ENCODE measurements at regions not wholly inside any gene's neighbourhood (a gene's known extent, or its start where the extent isn't known, plus 50 kb on each side); places are given as distances from the start of the nearest gene placed in this dataset.
"Not testable (repeated sequence)": the region's sequence is repeated elsewhere in the genome, so short reads cannot be mapped to it uniquely, and the experiment has no call there.

DNA sequence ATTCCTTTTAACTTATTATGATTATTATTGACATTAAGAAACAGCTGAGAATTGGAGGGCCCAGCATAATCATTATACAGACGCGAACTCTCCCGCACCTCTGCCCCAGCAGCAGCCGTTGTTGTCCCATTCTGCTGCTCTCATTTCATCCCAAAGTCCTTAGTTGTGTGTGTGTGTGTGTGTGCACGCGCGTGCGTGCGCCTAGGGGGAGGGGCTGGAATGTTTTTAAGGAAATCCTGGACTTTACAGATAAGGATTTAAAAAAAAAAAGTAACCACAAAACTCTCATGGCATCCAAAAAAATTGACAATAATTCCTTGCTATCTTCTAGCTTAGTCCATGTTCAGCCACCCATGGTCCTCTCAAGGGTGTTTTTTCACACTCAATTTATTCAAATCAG is 134.2 kb downstream of the WNT7A start:
- H3K27me3 ChIP-seq, result peaks cover 0 to 12% (median 0%) of the 10 kb centered on the region in 3 donors
- no peak overlapping the region for H3K4me3 ChIP-seq
- H3K9me3 ChIP-seq, result peaks cover 0 to 5% (median 0%) of the 10 kb centered on the region in 4 donors
- no peaks in the 10 kb centered on the region for H3K4me1 ChIP-seq
- H3K36me3 ChIP-seq, result no peaks in the 10 kb centered on the region
- intact Hi-C loops (cut with DNase I), result no loop called here
- no peak for DNase-seq
- H3K27ac ChIP-seq, result no peak overlapping the region
- TF ChIP-seq, protein P1, sequence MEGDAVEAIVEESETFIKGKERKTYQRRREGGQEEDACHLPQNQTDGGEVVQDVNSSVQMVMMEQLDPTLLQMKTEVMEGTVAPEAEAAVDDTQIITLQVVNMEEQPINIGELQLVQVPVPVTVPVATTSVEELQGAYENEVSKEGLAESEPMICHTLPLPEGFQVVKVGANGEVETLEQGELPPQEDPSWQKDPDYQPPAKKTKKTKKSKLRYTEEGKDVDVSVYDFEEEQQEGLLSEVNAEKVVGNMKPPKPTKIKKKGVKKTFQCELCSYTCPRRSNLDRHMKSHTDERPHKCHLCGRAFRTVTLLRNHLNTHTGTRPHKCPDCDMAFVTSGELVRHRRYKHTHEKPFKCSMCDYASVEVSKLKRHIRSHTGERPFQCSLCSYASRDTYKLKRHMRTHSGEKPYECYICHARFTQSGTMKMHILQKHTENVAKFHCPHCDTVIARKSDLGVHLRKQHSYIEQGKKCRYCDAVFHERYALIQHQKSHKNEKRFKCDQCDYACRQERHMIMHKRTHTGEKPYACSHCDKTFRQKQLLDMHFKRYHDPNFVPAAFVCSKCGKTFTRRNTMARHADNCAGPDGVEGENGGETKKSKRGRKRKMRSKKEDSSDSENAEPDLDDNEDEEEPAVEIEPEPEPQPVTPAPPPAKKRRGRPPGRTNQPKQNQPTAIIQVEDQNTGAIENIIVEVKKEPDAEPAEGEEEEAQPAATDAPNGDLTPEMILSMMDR (IDR thresholded peaks at IDR 0.05), result no peak
- TF ChIP-seq POLR2A (IDR thresholded peaks at IDR 0.05) (no peak), EP300 (IDR thresholded peaks at IDR 0.05) (no peak), POLR2AphosphoS5 (IDR thresholded peaks at IDR 0.05) (no peak)
- WGBS, 2 donors, result 68 to 75% methylated on average over 9 of the region's 9 CpGs

DNA sequence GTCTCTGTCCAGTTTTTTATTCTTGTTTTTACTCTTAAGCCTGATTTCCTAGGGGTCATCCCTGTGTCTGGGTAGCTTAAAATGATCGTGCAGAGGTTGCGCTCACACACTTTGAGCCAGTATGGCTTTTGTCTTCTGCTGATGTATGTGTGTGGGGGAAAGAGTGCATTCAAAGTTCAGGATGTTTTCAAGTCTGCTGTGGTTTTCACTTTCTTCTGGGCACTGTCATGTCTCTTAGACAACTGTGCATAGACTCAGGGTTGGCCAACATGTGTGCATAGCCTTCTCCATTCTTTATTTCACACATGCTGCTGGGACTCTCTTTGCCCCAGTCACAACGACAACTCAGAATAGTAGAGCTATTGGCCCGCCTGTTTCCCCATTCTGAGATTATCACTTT is 139.1 kb downstream of the WNT7A start:
- no peak for DNase-seq
- peaks cover 0 to 5% (median 5%) of the 10 kb centered on the region in 4 donors for H3K9me3 ChIP-seq
- H3K4me1 ChIP-seq, result no peaks in the 10 kb centered on the region
- H3K4me3 ChIP-seq, result no peak overlapping the region
- H3K27ac ChIP-seq, result no peak overlapping the region
- TF ChIP-seq POLR2AphosphoS5 (IDR thresholded peaks at IDR 0.05) (no peak), EP300 (IDR thresholded peaks at IDR 0.05) (no peak), POLR2A (IDR thresholded peaks at IDR 0.05) (no peak)
- TF ChIP-seq, protein P1 (IDR thresholded peaks at IDR 0.05), result no peak
- WGBS, 2 donors, result 84 to 86% methylated on average over 4 of the region's 4 CpGs
- intact Hi-C loops (cut with DNase I), result no loop called here
- H3K36me3 ChIP-seq, result no peaks in the 10 kb centered on the region
- H3K27me3 ChIP-seq, result peaks cover 0 to 5% (median 0%) of the 10 kb centered on the region in 3 donors

DNA sequence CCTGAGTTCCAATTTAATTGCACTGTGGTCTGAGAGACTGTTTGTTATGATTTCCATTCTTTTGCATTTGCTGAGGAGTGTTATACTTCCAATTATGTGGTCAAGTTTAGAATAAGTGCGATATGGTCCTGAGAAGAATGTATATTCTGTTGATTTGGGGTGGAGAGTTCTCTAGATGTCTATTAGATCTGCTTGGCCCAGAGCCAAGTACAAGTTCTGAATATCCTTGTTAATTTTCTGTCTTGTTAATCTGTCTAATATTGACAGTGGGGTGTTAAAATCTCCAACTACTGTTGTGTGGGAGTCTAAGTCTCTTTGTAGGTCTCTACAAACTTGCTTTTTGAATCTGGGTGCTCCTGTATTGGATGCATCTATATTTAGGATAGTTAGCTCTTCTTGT is 146.1 kb downstream of the WNT7A start:
- 92 to 94% methylated on average over 1 of the region's 1 CpG for WGBS, 2 donors
- H3K9me3 ChIP-seq; H3K4me3 ChIP-seq; DNase-seq; H3K27me3 ChIP-seq; H3K4me1 ChIP-seq; H3K27ac ChIP-seq; intact Hi-C loops (cut with DNase I); H3K36me3 ChIP-seq: not testable (repeated sequence)

GRCh38 chr3:13728487-13728886 is 151.4 kb downstream of the WNT7A start:
- Histone ChIP-seq H3K27ac (no peak overlapping the region), H3K4me1 (no peaks in the 10 kb centered on the region), H3K4me3 (no peak overlapping the region), H3K9me3 (peaks cover 0 to 3% (median 0%) of the 10 kb centered on the region in 4 donors), H3K27me3 (no peaks in the 10 kb centered on the region), H3K36me3 (no peaks in the 10 kb centered on the region)
- TF ChIP-seq, protein P1 (IDR thresholded peaks at IDR 0.05), result no peak
- TF ChIP-seq POLR2A (IDR thresholded peaks at IDR 0.05) (no peak), POLR2AphosphoS5 (IDR thresholded peaks at IDR 0.05) (no peak), EP300 (IDR thresholded peaks at IDR 0.05) (no peak)
- WGBS, 2 donors, result 24 to 52% methylated on average over 2 of the region's 2 CpGs
- no peak for DNase-seq
- intact Hi-C loops (cut with DNase I), result no loop called here

DNA sequence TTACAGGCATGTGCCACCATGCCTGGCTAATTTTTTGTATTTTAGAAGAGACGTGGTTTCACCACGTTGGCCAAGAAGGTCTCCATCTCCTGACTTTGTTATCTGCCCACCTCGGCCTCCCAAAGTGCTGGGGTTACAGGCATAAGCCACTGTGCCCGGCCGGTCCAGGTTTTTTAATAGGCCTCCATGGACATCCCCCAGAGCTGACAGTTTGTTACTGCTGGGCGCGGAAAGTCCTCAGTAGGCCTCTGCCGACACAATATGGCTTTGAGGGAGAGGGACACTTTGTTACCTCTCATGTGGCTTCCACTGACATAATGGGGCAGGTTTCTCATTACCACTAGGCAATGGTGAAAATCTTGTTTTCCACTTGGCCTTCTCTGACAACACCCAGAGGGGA is 152.0 kb downstream of the WNT7A start:
- no peaks in the 10 kb centered on the region for H3K36me3 ChIP-seq
- intact Hi-C loops (cut with DNase I), result no loop called here
- H3K27ac ChIP-seq, result no peak overlapping the region
- DNase-seq, result no peak
- no peak for TF ChIP-seq POLR2A (IDR thresholded peaks at IDR 0.05)
- TF ChIP-seq EP300 (IDR thresholded peaks at IDR 0.05), result no peak
- TF ChIP-seq, protein P1 (IDR thresholded peaks at IDR 0.05), result no peak
- TF ChIP-seq POLR2AphosphoS5 (IDR thresholded peaks at IDR 0.05), result no peak
- no peaks in the 10 kb centered on the region for H3K27me3 ChIP-seq
- no peak overlapping the region for H3K4me3 ChIP-seq
- H3K4me1 ChIP-seq, result no peaks in the 10 kb centered on the region
- 86 to 88% methylated on average over 8 of the region's 8 CpGs for WGBS, 2 donors
- H3K9me3 ChIP-seq, result peaks cover 0 to 3% (median 0%) of the 10 kb centered on the region in 4 donors
